ENCODE measurements at regions not wholly inside any gene's neighbourhood (a gene's known extent, or its start where the extent isn't known, plus 50 kb on each side); places are given as distances from the start of the nearest gene placed in this dataset.
A peak's percentile ranks its signal among the peaks of the same experiment; 100 is the strongest.

- Histone ChIP-seq H3K4me3 (no peak overlapping the region), H3K36me3 (no peaks in the 10 kb centered on the region), H3K27me3 (no peaks in the 10 kb centered on the region), H3K27ac (no peak overlapping the region), H3K4me1 (no peaks in the 10 kb centered on the region), H3K9me3 (no peaks in the 10 kb centered on the region)
- ATAC-seq (no peak), DNase-seq (no peak)
- TF ChIP-seq POLR2A (IDR thresholded peaks at IDR 0.05) (no peak), CTCF (IDR thresholded peaks at IDR 0.05) (no peak)
- intact Hi-C loops (cut with DNase I): loop anchor here in 1 of 2 donors (10.0 kb wide), 1 partner anchor 109 kb away; no protein-coding TSS in a partner anchor
- no CpG with 5 or more reads among the region's 7 CpGs for WGBS (ENCODE audit: insufficient coverage, low coverage, low lambda C conversion rate, missing lambda C conversion rate)
These were observed 66.4 kb downstream of the IGLL1 start for GRCh38 chr22:23513705-23514104.

DNA sequence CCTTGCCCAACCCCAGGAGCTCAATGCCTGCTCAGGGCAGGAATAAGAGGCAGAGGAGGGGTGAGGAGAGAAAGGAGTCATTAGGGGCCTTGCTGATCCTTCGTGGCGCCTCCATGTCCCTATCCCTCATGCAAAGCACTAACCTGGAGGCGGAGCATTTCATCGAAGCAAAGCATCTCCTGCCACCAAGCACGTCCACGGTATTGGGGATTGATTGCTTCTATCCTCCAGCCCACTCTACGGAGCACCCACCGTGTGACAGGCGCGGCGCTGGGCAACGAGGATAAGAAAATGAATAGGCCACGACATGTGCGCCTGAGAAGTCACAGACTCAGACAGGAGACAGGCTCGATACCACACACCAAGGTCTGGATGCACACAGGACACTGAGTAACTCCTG is 67.0 kb downstream of the IGLL1 start:
- intact Hi-C loops (cut with DNase I): loop anchor here in 1 of 2 donors (10.0 kb wide), 1 partner anchor 108 kb away; no protein-coding TSS in a partner anchor
- no peak overlapping the region for H3K27ac ChIP-seq
- no peaks in the 10 kb centered on the region for H3K9me3 ChIP-seq
- H3K4me1 ChIP-seq: no peaks in the 10 kb centered on the region
- TF ChIP-seq POLR2A (IDR thresholded peaks at IDR 0.05) (no peak), CTCF (IDR thresholded peaks at IDR 0.05) (no peak)
- no peaks in the 10 kb centered on the region for H3K36me3 ChIP-seq
- no peak for DNase-seq
- WGBS (ENCODE audit: insufficient coverage, low coverage, low lambda C conversion rate, missing lambda C conversion rate): 84% methylated on average over 10 of the region's 15 CpGs
- H3K4me3 ChIP-seq: no peak overlapping the region
- H3K27me3 ChIP-seq: no peaks in the 10 kb centered on the region
- ATAC-seq: no peak

- peak in 3 of 4 donors; percentile 15 to 65 (median 31) for ATAC-seq
- no peaks in the 10 kb centered on the region for H3K9me3 ChIP-seq
These were observed 67.4 kb downstream of the IGLL1 start for GRCh38 chr22:23512721-23513120.

GRCh38 chr22:23512348-23512705 is 67.8 kb downstream of the IGLL1 start:
- Histone ChIP-seq H3K4me1 (no peaks in the 10 kb centered on the region), H3K36me3 (no peaks in the 10 kb centered on the region), H3K27ac (no peak overlapping the region), H3K9me3 (no peaks in the 10 kb centered on the region), H3K27me3 (no peaks in the 10 kb centered on the region), H3K4me3 (no peak overlapping the region)
- TF ChIP-seq CTCF (IDR thresholded peaks at IDR 0.05) (no peak), POLR2A (IDR thresholded peaks at IDR 0.05) (no peak)
- DNase-seq (no peak), ATAC-seq (no peak)
- intact Hi-C loops (cut with DNase I): loop anchor here in 1 of 2 donors (10.0 kb wide), 1 partner anchor 108 kb away; no protein-coding TSS in a partner anchor
- 100% methylated on average over 2 of the region's 5 CpGs for WGBS (ENCODE audit: insufficient coverage, low coverage, low lambda C conversion rate, missing lambda C conversion rate)

More at GRCh38 chr22:23512721-23513120, 67.4 kb downstream of the IGLL1 start:
- intact Hi-C loops (cut with DNase I): loop anchor here in 1 of 2 donors (10.0 kb wide), 1 partner anchor 108 kb away; no protein-coding TSS in a partner anchor
- WGBS (ENCODE audit: insufficient coverage, low coverage, low lambda C conversion rate, missing lambda C conversion rate): no CpG with 5 or more reads among the region's 5 CpGs
- no peaks in the 10 kb centered on the region for H3K27me3 ChIP-seq
- DNase-seq: no peak
- no peak overlapping the region for H3K27ac ChIP-seq
- no peak for TF ChIP-seq CTCF (IDR thresholded peaks at IDR 0.05)
- TF ChIP-seq POLR2A (IDR thresholded peaks at IDR 0.05): no peak
- H3K36me3 ChIP-seq: no peaks in the 10 kb centered on the region
- H3K4me3 ChIP-seq: no peak overlapping the region
- H3K4me1 ChIP-seq: no peaks in the 10 kb centered on the region

All from right lobe of liver (tissue), 6 donors.